HTR-8/SVneo (cell line): ENCODE measurements at regions not wholly inside any gene's neighbourhood (a gene's known extent, or its start where the extent isn't known, plus 50 kb on each side); places are given as distances from the start of the nearest gene placed in this dataset.
"Not testable (repeated sequence)": the region's sequence is repeated elsewhere in the genome, so short reads cannot be mapped to it uniquely, and the experiment has no call there.

Experiments
- DNase-seq: peaks from one replicate; pipeline ENCODE4 v3.0.0; 2011; ENCODE audit warnings: low spot score, mixed read lengths; ENCODE audit not compliant: insufficient read length
- FAIRE-seq: peaks from 2 replicates; lab custom pipeline; 2011; peaks lifted over from hg19 to GRCh38; lab: Jason Lieb, UNC

DNA sequence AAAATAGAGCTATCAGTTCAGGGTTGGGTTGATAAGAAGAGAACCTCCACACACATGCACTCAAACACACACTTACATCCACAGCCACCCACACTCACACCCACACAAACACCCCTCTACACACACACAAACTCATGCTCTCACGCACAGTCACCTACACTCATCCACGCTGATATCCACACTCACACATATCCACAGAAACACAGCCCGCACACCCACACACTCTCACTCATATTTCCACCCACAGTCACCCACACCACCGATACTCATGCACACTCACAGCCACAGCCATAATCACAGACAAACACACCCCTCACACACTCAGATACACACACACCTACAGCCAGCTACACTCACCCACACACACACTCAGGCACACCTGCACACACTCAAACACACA is 333.0 kb upstream of the TPK1 start:
- DNase-seq (no peak), FAIRE-seq (peak; percentile 38)

DNA sequence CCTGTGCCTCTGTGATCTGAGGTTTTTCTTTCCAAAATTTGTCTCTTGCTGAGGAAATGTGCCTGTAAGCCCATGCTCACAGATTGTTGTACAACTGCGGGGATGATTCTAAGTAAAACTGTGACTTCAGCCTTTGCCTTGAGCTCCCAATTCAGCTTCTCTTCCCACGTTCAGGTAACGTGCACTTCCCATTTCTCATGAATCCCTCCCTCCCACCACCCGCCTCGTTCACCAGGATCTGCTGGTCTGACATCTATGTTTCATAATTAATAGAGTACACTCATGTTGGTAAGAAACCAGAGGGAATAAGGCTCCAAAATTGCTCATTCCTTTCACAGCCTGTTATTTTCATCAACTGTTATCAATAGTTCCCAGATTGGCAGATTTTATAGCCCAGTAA is 332.6 kb upstream of the TPK1 start:
- FAIRE-seq, result no peak

DNA sequence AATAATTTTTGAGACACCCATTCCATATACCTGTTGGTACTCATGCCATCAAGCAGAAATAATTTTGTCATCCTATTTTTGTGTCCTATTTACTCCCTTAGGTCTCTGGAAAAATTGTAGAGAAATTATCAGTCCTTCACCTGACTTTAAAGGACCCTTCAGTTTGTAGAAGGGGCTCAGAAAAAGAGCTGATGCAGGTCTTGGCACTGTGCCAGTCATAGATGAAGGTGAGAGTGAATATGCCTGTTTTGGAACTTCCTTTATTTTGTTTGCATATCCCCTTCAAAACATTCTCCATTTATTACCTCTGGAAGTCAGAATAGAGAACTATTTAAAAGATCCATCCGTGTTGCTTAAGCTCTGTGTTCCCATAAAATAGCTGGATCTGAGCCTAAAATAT is 321.0 kb upstream of the TPK1 start:
- FAIRE-seq (no peak), DNase-seq (no peak)

More for the DNA sequence above, 332.6 kb upstream of the TPK1 start:
- no peak for DNase-seq

GRCh38 chr7:145152589-145152988 is 316.7 kb upstream of the TPK1 start:
- DNase-seq (no peak), FAIRE-seq (no peak)

DNA sequence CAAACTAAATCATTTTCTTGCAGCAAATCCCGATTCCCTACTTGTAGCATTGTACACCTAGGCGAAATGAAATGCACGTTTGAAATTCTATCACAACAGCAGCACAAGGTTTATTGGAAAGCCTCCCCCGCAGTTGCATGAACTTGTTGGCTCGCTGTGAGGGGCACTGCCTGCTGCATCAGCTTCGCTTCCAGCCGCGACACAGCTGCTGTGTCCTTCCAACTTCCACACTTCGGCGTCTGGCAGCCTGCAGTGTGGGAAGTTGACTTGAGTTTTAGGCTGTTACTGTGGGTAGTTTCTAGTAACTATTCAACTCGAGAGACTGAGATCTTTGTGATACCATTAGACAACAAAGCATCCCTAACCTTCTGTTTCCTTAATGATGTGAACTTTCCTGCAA is 315.8 kb upstream of the TPK1 start:
- DNase-seq (no peak), FAIRE-seq (no peak)

- DNase-seq, result no peak
- FAIRE-seq, result no peak
Observed at GRCh38 chr7:145147865-145148264, 312.0 kb upstream of the TPK1 start.

GRCh38 chr7:145143685-145144084 is 307.8 kb upstream of the TPK1 start:
- FAIRE-seq (no peak), DNase-seq (no peak)

- no peak for DNase-seq
- FAIRE-seq, result no peak
Observed at GRCh38 chr7:145134377-145134776, 298.5 kb upstream of the TPK1 start.

- FAIRE-seq, result no peak
- no peak for DNase-seq
Observed at GRCh38 chr7:145123502-145123901, 287.6 kb upstream of the TPK1 start.

DNA sequence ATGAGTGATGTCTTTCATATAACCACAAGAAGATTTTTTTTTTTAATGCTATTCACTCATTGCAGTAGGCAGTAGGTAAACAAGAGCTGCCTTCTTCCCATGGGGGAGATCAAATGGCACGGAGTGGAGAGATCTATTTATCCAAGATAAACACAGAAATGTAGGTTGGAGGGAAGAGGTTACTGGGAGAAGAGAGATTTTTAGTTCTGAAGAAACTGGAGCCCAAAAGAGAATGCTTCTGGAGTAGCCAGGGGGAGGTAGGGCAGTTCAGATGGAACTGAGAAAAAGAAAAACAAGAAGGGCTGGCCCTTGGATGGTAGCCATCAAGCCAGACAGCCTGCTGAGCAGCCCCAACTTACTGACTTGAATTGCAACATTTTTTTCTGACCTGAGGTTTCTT is 270.1 kb upstream of the TPK1 start:
- DNase-seq, result no peak
- FAIRE-seq, result no peak

DNA sequence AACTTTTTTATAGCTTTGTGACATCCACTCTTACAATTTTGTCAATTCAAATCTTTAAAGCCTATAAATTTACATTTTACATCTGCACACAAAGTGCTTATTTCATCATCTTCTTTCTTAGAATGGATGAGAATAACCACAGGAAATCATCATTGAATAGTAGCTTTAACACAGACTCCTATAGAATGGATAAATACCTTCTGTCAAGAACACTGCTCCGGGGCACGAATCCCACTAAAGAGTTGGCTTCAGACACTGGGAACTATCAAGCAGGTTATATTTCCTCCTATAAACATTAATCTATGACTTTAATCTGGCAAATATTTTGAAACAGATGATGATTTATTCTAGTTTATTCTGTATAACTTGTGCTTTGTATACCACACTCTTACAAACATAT is 269.7 kb upstream of the TPK1 start:
- FAIRE-seq (no peak), DNase-seq (no peak)

DNA sequence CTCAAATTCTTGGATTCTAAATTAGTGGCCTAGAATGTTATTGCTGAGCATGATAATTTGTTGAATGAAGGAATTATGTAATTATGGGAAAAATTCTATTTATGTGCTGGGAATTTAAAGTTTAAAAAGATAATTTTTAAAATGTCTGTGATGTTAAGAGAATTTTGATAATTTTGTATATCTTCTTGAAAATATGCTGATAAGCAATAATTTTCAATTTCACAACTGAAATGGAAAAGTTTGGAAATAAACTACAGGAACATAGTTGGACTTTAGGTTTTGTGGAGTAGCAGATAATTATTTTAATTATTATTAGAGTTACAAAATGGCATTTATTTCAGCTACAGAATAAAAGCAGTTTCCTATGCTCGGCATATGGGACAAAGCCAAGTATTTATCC is 268.5 kb upstream of the TPK1 start:
- no peak for FAIRE-seq
- no peak for DNase-seq

GRCh38 chr7:145102199-145102598 is 266.3 kb upstream of the TPK1 start:
- FAIRE-seq, DNase-seq: not testable (repeated sequence)

- FAIRE-seq, result no peak
- no peak for DNase-seq
Observed at GRCh38 chr7:145092766-145093165, 256.9 kb upstream of the TPK1 start.

- DNase-seq (no peak), FAIRE-seq (no peak)
Observed at GRCh38 chr7:145088111-145088745, 252.4 kb upstream of the TPK1 start.

- DNase-seq, result no peak
- no peak for FAIRE-seq
Observed at GRCh38 chr7:145082366-145083161, 246.7 kb upstream of the TPK1 start.

- FAIRE-seq (no peak), DNase-seq (no peak)
Observed at GRCh38 chr7:145065473-145065872, 229.6 kb upstream of the TPK1 start.

DNA sequence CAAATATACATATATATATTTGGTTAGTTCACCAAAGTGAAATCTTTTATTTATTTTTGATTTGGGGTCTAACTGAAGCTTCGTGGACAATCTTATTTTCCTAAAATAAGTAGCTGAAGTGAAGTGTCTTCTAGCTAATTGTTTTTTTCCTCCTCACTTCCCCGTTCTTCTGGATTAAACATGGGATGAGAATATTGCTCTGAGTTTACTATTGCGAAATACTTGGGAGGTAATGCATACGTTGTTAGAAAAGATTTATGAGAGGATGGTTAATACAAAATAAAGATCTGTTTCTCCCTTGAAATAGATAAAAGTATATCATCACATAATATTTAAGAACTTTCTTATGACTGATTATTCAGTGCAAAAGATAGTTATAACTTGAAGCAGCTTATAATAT is 228.3 kb upstream of the TPK1 start:
- DNase-seq (no peak), FAIRE-seq (no peak)

DNA sequence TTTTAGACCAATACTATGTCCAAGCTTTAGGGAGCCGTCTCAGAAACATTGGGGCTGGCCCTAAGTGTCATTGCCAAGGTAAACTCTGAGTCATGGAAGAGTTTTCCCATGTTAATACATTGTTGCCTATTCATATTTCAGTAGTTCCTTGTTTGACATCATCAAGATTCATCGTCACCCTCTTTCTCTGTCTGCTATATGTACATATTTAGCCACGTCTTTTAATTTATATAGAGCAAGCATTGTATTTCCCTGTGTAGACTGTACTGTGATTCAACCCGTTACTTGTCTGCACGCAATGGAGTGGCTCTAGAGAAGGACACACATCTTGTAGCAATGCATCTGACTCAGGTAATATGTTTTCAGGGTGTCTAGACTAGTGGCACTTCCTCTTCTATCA is 217.9 kb upstream of the TPK1 start:
- FAIRE-seq, result no peak
- DNase-seq, result no peak

GRCh38 chr7:145050415-145050814 is 214.6 kb upstream of the TPK1 start:
- DNase-seq (no peak), FAIRE-seq (no peak)

DNA sequence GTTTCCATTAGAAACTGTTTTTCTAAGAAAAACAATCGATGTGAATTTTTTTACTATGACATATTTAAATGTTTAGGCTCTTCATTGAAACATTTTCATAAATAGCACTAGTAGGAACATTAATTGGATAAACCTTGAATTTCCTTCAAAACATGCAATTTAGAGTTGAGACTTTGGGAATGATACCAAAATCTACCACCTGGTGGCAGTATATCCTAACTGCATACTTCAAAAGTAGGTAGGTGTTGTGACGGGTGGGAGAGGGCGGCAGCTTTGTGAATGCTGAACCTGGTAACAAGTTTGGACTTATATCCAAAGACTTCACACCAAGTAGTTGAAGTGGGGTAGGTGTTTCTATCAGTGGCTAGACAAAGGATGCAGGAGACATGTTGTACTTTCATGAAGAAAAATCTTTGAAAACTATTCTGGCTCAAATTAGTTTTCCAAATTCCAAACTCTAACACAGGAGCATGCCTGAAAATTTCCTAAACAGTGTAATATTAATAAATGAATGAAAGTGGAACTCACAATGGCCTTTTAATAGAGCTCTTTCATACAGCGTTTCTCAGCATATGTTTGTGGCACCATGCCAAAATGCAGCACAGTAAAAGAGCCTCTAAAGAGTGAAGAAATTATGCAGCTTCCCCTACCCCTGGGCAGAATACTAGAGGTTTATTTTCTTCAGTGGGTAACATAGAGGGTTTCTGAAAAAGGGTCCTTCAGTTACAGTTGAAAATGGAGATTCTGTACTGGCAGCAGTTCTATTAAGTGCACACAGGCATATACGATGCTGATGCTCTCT is 201.0 kb upstream of the TPK1 start:
- FAIRE-seq, result no peak
- DNase-seq, result peak; percentile 3
